Middle frontal gyrus (tissue), 1 donor: ENCODE measurements at regions not wholly inside any gene's neighbourhood (a gene's known extent, or its start where the extent isn't known, plus 50 kb on each side); places are given as distances from the start of the nearest gene placed in this dataset.
"Not testable (repeated sequence)": the region's sequence is repeated elsewhere in the genome, so short reads cannot be mapped to it uniquely, and the experiment has no call there.

ENCODE experiments used
- DNase-seq: peaks from one replicate; pipeline ENCODE4 v3.0.0-alpha.2; 2015; ENCODE audit warnings: low spot score; ENCODE audit errors: extremely low spot score

- DNase-seq: no peak
Measured at GRCh38 chr7:29649028-29649716, 85.5 kb downstream of the PRR15 start.

GRCh38 chr7:29649876-29650275 lies 86.2 kb downstream of the PRR15 start:
- no peak for DNase-seq

GRCh38 chr7:29651477-29651876 lies 87.8 kb downstream of the PRR15 start:
- no peak for DNase-seq

- no peak for DNase-seq
Measured at GRCh38 chr7:29652556-29652955, 88.9 kb downstream of the PRR15 start.

- DNase-seq: not testable (repeated sequence)
Measured at GRCh38 chr7:29654340-29654739, 90.7 kb downstream of the PRR15 start.

- no peak for DNase-seq
Measured at GRCh38 chr7:29657288-29657687, 93.7 kb downstream of the PRR15 start.

GRCh38 chr7:29657856-29658255 lies 94.2 kb downstream of the PRR15 start:
- DNase-seq: no peak

- not testable (repeated sequence) for DNase-seq
Measured at GRCh38 chr7:29659213-29659612, 95.6 kb downstream of the PRR15 start.

- DNase-seq: not testable (repeated sequence)
Measured at GRCh38 chr7:29662899-29663298, 99.3 kb downstream of the PRR15 start.

- not testable (repeated sequence) for DNase-seq
Measured at GRCh38 chr7:29664999-29665398, 101.4 kb downstream of the PRR15 start.

GRCh38 chr7:29667096-29667669 lies 103.5 kb downstream of the PRR15 start:
- DNase-seq: not testable (repeated sequence)

- not testable (repeated sequence) for DNase-seq
Measured at GRCh38 chr7:29671286-29671685, 107.7 kb downstream of the PRR15 start.

GRCh38 chr7:29673635-29674034 lies 110.0 kb downstream of the PRR15 start:
- not testable (repeated sequence) for DNase-seq

- not testable (repeated sequence) for DNase-seq
Measured at GRCh38 chr7:29674626-29675025, 111.0 kb downstream of the PRR15 start.

- not testable (repeated sequence) for DNase-seq
Measured at GRCh38 chr7:29677254-29677653, 113.6 kb downstream of the PRR15 start.

- not testable (repeated sequence) for DNase-seq
Measured at GRCh38 chr7:29679963-29680362, 116.3 kb downstream of the PRR15 start.

- DNase-seq: not testable (repeated sequence)
Measured at GRCh38 chr7:29680601-29681000, 117.0 kb downstream of the PRR15 start.

GRCh38 chr7:29684151-29684786 lies 120.6 kb downstream of the PRR15 start:
- DNase-seq: not testable (repeated sequence)

- DNase-seq: peak; percentile 25
Measured at GRCh38 chr7:29684787-29685650, 121.3 kb upstream of the WIPF3 start.

GRCh38 chr7:29685651-29686271 lies 120.5 kb upstream of the WIPF3 start:
- DNase-seq: not testable (repeated sequence)

- not testable (repeated sequence) for DNase-seq
Measured at GRCh38 chr7:29690510-29690909, 115.8 kb upstream of the WIPF3 start.
